ENCODE measurements at regions not wholly inside any gene's neighbourhood (a gene's known extent, or its start where the extent isn't known, plus 50 kb on each side); places are given as distances from the start of the nearest gene placed in this dataset.
"Not testable (repeated sequence)": the region's sequence is repeated elsewhere in the genome, so short reads cannot be mapped to it uniquely, and the experiment has no call there.

GRCh38 chr1:95888941-95889390 lies 655.0 kb downstream of the RWDD3 start:
- TF ChIP-seq POLR2AphosphoS5 (IDR thresholded peaks at IDR 0.05) = no peak
- TF ChIP-seq, protein P1, sequence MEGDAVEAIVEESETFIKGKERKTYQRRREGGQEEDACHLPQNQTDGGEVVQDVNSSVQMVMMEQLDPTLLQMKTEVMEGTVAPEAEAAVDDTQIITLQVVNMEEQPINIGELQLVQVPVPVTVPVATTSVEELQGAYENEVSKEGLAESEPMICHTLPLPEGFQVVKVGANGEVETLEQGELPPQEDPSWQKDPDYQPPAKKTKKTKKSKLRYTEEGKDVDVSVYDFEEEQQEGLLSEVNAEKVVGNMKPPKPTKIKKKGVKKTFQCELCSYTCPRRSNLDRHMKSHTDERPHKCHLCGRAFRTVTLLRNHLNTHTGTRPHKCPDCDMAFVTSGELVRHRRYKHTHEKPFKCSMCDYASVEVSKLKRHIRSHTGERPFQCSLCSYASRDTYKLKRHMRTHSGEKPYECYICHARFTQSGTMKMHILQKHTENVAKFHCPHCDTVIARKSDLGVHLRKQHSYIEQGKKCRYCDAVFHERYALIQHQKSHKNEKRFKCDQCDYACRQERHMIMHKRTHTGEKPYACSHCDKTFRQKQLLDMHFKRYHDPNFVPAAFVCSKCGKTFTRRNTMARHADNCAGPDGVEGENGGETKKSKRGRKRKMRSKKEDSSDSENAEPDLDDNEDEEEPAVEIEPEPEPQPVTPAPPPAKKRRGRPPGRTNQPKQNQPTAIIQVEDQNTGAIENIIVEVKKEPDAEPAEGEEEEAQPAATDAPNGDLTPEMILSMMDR (IDR thresholded peaks at IDR 0.05) = no peak
- TF ChIP-seq EP300 (IDR thresholded peaks at IDR 0.05) = no peak
- ATAC-seq = no peak

GRCh38 chr1:95889400-95889799 lies 655.4 kb downstream of the RWDD3 start:
- Histone ChIP-seq H3K9me3 (no peaks in the 10 kb centered on the region), H3K4me1 (no peaks in the 10 kb centered on the region), H3K27ac (no peak overlapping the region), H3K36me3 (no peaks in the 10 kb centered on the region), H3K27me3 (no peaks in the 10 kb centered on the region), H3K4me3 (no peak overlapping the region)
- ATAC-seq = no peak
- TF ChIP-seq EP300 (IDR thresholded peaks at IDR 0.05) = no peak
- TF ChIP-seq POLR2A (IDR thresholded peaks at IDR 0.05) = no peak
- no peak for TF ChIP-seq POLR2AphosphoS5 (IDR thresholded peaks at IDR 0.05)
- TF ChIP-seq, protein P1 (IDR thresholded peaks at IDR 0.05) = no peak
- 35 to 61% methylated on average over 3 of the region's 3 CpGs for WGBS, 2 donors (ENCODE audit: low coverage in 1 of 2)

More at GRCh38 chr1:95888941-95889390, 655.0 kb downstream of the RWDD3 start:
- Histone ChIP-seq H3K4me1 (no peaks in the 10 kb centered on the region), H3K27ac (no peak overlapping the region), H3K4me3 (no peak overlapping the region), H3K36me3 (no peaks in the 10 kb centered on the region), H3K27me3 (no peaks in the 10 kb centered on the region), H3K9me3 (no peaks in the 10 kb centered on the region)
- 24 to 46% methylated on average over 4 to 5 of the region's 5 CpGs for WGBS, 2 donors (ENCODE audit: low coverage in 1 of 2)

- ATAC-seq = no peak
- Histone ChIP-seq H3K4me1 (no peaks in the 10 kb centered on the region), H3K36me3 (no peaks in the 10 kb centered on the region), H3K4me3 (no peak overlapping the region), H3K27me3 (no peaks in the 10 kb centered on the region), H3K27ac (no peak overlapping the region), H3K9me3 (peaks cover 0 to 6% (median 0%) of the 10 kb centered on the region in 3 donors)
- TF ChIP-seq EP300 (IDR thresholded peaks at IDR 0.05) (no peak), POLR2A (IDR thresholded peaks at IDR 0.05) (no peak), POLR2AphosphoS5 (IDR thresholded peaks at IDR 0.05) (no peak)
- TF ChIP-seq, protein P1 (IDR thresholded peaks at IDR 0.05) = no peak
- 95% methylated on average over 2 of the region's 2 CpGs; no CpG with 5 or more reads in 1 of the 2 donors for WGBS, 2 donors (ENCODE audit: low coverage in 1 of 2)
These were observed 659.9 kb downstream of the RWDD3 start for GRCh38 chr1:95893921-95894320.

DNA sequence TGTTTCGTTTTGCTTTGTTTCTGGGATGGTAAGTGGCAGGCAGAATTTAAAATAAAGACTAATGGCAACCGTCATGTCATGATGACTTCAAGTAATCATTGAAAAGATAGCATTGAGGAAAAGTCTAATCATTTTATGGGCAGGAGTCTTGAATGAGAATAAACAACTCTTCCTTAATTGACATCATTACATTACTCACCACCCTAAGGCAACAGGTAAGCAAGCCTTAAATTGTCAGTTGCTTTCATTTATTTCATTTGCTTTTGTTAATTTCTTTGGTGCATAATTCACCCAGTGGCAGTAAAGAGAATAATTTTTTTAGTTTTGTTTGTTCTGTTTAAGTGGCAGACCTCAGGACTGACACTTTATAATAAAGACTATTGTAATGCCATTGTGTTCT lies 669.0 kb downstream of the RWDD3 start:
- TF ChIP-seq POLR2AphosphoS5 (IDR thresholded peaks at IDR 0.05) (no peak), EP300 (IDR thresholded peaks at IDR 0.05) (no peak), POLR2A (IDR thresholded peaks at IDR 0.05) (no peak)
- TF ChIP-seq, protein P1 (IDR thresholded peaks at IDR 0.05) = no peak

DNA sequence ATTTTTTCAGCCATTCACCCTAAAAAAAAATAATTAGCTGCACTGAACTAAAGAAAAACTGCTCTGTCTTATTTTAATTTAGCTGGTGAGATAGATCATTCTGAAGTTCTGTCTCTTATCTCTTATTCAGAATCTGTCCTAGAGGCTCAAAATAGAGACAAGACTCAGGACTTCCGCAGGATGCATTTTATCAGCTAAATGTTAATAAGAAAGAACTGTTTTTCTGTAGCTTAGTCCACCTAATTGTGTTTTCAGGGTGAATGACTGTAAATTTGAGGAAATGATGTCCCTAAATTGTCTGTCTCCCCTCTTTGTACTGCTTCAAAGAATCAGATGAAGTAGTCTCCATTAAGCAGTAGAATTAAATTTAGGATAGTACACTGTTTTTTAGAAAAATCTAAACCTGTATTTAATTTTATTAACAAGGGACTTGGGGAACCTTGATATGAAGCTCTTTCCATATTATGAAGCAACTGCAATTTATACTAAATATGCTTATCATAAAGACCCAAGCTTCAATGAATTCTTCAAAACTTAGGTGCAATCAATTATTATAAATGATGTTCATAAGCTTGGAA lies 671.9 kb downstream of the RWDD3 start:
- ATAC-seq = no peak
- no peaks in the 10 kb centered on the region for H3K27me3 ChIP-seq
- no peaks in the 10 kb centered on the region for H3K36me3 ChIP-seq
- H3K27ac ChIP-seq = no peak overlapping the region
- H3K4me1 ChIP-seq = no peaks in the 10 kb centered on the region
- WGBS, 2 donors (ENCODE audit: low coverage in 1 of 2) = 67 to 76% methylated on average over 1 of the region's 1 CpG
- no peak overlapping the region for H3K4me3 ChIP-seq
- H3K9me3 ChIP-seq = no peaks in the 10 kb centered on the region
- TF ChIP-seq POLR2AphosphoS5 (IDR thresholded peaks at IDR 0.05) (no peak), EP300 (IDR thresholded peaks at IDR 0.05) (no peak), POLR2A (IDR thresholded peaks at IDR 0.05) (no peak)
- TF ChIP-seq, protein P1 (IDR thresholded peaks at IDR 0.05) = no peak

More for the DNA sequence above, 669.0 kb downstream of the RWDD3 start:
- no peaks in the 10 kb centered on the region for H3K36me3 ChIP-seq
- no peak for ATAC-seq
- no peaks in the 10 kb centered on the region for H3K4me1 ChIP-seq
- WGBS, 2 donors (ENCODE audit: low coverage in 1 of 2) = 68 to 80% methylated on average over 2 of the region's 2 CpGs
- H3K27me3 ChIP-seq = no peaks in the 10 kb centered on the region
- H3K9me3 ChIP-seq = no peaks in the 10 kb centered on the region
- no peak overlapping the region for H3K27ac ChIP-seq
- H3K4me3 ChIP-seq = no peak overlapping the region

- not testable (repeated sequence) for H3K36me3 ChIP-seq, H3K4me3 ChIP-seq, ATAC-seq, H3K27me3 ChIP-seq, H3K27ac ChIP-seq, H3K4me1 ChIP-seq
- 87% methylated on average over 2 to 3 of the region's 3 CpGs for WGBS, 2 donors (ENCODE audit: low coverage in 1 of 2)
- peaks cover 0 to 24% (median 0%) of the 10 kb centered on the region in 3 donors for H3K9me3 ChIP-seq
These were observed 677.7 kb downstream of the RWDD3 start for GRCh38 chr1:95911739-95912138.
